GM19467 (cell line): ENCODE measurements at regions not wholly inside any gene's neighbourhood (a gene's known extent, or its start where the extent isn't known, plus 50 kb on each side); places are given as distances from the start of the nearest gene placed in this dataset.

ENCODE experiments used
- ATAC-seq: cut with Tn5 transposase; IDR thresholded peaks from one replicate; pipeline ENCODE4 v1.9.1; 2021; ENCODE audit warnings: mild to moderate bottlenecking, moderate library complexity; ENCODE audit not compliant: unreplicated experiment

GRCh38 chr20:23180451-23180921 lies 94.4 kb upstream of the CD93 start:
- no peak for ATAC-seq

DNA sequence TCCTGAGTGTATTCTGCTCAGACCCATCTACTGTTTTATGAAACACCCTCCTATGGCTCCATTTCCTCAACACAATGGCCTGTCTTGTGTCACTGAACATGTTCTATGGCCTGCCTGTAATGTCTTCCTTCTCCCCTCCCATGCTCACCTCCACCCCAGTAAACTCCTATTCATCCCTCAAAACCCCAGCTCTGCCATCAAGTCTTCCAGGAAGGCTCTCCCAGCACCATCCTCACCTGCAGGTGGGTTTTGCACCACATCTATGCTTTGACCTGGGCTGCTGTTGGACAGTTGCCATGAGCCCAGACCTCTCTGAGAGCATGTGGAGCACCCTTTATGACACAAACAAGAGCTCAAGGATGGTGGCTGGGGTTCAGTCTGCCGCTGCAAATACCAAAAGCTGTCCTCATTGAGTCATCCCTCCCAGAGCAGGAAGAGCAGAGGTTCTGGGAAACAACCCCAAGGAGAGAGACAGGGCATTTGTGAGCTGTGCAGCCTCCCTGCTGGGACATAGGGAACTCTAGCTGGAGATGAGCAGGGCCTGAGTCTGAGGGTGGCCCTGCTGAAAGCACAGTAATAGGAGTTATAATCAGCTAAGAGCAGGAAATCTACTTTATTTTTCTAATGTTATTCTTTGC lies 93.8 kb upstream of the CD93 start:
- ATAC-seq = no peak

DNA sequence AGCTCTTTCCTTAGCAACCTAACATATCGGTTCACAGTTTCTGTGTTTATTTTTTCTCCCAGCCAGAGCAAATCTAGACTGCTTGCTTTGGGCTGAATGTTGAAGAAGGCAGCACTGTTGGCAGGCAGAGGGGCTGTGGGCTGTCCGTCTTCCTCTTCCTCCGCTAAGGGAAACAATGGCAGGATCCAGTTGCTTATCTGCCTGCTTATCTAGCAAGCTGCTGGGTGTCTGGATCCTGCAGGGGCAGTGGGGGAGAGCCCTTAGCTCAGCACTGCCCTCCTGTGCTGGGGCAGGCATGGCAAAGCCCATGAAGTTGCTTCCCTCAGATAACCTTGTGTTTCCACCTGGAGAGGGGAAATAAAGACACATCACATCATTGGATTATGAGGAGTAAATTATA lies 92.7 kb upstream of the CD93 start:
- ATAC-seq = no peak

GRCh38 chr20:23174821-23175220 lies 88.7 kb upstream of the CD93 start:
- ATAC-seq = no peak

- no peak for ATAC-seq
Observed at GRCh38 chr20:23167431-23167830, 81.3 kb upstream of the CD93 start.

DNA sequence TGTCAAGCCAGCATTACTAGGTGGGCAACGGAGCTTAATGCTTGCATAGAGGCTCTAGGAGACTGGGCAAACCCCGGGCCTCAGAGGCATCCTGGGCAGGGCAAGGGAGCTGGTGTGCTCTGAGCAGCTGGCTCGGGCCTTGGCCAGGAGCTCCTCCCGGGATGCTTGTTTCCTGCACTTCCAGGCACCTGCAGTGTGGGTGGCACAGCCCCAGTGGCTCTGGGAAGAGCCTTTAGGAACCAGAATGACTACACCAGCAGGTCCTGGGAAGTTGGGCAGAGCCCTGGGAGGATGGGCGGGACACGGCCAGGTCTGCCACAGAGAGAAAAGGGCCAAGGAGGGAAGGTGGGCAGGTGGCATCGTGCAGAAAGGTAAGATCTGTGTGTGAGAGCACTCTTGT lies 80.4 kb upstream of the CD93 start:
- no peak for ATAC-seq

DNA sequence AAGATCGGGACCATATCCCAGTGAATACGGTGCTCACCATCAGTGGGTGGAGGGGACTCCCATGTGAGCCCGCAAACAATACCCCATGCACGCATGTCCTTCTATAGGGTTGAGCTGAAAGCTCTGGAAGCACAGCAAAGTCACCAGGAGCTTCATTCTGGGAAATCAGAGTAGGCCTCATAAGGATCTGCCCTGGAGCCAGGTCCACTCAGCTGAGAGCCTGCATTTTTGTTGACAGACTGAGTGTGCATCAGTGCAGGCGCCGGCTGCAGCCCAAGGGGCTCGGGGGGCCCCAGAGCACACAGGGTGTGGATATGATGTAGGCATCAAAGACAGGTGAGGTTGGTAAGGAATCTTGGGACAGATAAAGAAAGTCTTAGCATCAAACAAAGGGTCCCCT lies 79.8 kb upstream of the CD93 start:
- no peak for ATAC-seq

GRCh38 chr20:23165307-23165750 lies 79.2 kb upstream of the CD93 start:
- ATAC-seq = no peak

DNA sequence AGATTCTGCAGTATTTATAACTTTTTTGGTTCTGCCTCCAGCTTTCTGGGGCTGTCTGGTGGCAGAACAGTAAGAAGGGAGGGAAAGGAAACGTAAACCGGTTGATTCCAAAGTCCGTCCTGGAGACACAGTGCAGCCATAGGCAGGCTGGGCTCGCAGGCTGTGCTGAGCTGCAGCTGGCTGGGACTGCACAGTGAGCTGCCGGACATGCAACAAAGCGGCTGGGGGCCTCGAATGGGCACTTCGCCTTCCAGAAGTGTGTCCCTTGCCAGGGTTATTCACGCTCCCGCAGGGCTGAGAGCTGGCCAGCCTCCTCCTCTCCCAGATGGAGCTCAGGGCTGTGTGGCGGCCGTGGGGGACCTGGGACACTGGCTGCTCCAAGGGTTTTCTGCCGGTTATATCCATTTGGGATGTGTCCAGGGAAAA lies 78.1 kb upstream of the CD93 start:
- no peak for ATAC-seq

DNA sequence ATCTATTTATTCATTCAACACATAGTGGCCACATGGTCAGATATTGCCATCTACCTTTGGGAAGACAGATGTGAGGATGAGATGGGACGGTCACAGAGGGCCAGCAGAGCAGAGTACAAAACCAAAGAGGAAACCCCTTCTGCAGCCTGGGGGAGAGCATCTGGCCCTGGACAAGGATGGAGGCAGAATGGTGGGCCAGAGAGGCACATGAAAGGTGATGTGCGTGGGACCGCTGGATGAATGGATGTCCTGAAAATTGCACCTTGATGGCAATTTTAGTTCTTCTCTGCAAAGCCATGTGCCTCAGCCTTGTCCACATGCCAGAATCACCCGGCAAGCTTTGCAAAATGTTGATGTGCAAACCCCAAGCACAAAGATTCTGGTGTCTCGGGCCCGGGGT lies 77.4 kb upstream of the CD93 start:
- no peak for ATAC-seq

DNA sequence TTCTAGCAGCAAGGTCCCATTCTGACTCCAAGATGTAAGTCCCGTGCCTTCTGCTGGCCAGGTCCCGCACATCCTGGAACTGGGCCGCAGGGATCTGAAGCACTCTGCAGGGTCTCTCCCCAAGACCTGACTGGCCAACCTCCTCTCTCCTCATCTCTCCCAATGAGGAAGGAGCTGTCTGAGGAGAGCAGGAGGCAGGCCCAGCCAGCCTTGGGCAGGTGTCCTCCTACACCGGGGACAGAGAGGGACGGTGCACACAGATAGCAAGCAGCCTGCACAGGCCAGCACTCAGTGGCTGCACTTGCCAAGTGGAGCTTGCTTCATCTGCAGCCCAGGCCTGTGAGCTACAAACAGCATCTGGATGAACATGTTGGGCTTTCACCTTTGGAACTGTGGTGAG lies 76.8 kb upstream of the CD93 start:
- ATAC-seq = no peak

GRCh38 chr20:23161968-23162696 lies 76.0 kb upstream of the CD93 start:
- ATAC-seq = no peak

DNA sequence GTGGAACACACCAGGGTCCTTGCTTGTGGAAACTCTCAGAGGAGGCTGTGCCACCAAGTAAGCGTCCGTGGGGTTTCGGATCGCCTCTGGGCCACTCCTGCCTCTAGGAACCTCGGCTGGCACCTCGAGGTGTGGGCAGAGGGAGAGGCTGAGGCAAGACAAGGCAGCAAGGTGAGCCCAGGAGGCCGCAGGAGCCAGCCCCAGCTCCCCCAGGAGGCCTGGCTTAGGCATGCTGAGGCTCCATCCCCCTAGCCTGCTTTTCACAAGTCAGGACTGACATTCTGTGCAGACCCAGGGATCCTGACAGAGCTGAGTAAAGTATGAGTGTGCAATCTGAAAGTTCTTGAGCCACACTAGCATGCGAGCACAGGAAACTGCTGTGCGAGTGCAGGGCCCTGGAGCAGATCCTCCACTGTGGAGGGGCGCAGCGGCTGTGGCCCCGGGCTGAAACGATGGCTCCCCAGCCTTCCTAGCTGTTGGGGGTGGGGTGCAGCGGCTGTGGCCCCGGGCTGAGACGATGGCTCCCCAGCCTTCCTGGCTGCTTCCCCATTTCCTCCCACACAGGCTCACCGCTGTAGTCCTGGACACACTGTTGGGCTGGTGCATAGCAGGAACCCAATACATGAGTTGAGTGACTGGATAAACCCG lies 75.2 kb upstream of the CD93 start:
- no peak for ATAC-seq

DNA sequence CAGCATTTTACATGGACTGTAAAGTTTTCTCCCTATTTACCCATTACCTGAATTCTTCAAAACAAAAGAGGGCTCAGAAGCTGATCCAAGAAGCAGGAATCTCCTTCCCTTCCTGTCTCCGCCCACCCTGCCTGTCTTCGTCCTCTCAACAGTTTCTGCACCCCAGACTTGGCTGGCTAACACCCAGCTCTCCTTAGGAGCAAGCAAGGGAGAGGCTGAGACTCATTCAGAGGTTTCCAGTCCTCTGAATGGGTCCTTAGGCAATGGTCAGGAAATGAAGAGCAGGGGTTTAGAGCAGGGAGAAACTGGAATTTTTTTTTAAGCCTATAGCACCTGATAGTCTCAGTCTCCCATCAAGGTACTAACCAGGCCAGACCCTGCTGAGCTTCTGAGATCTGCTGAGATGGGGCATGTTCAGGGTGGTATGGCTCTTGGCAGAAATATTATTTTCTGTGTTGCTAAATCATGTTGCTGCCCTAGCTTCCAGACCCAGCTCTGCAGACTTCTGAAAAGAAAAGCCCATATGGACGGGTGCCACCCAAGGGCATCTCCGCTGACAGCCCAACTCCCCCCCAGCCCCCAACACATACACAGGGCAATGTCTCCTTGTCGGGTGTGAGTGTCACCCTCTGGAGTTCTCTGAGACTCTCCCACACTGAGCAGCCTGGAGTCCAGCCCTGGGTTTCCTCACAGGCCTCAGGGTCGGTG lies 74.6 kb upstream of the CD93 start:
- no peak for ATAC-seq

GRCh38 chr20:23159947-23160318 lies 73.8 kb upstream of the CD93 start:
- ATAC-seq = no peak

- ATAC-seq = no peak
Observed at GRCh38 chr20:23159256-23159946, 73.3 kb upstream of the CD93 start.

DNA sequence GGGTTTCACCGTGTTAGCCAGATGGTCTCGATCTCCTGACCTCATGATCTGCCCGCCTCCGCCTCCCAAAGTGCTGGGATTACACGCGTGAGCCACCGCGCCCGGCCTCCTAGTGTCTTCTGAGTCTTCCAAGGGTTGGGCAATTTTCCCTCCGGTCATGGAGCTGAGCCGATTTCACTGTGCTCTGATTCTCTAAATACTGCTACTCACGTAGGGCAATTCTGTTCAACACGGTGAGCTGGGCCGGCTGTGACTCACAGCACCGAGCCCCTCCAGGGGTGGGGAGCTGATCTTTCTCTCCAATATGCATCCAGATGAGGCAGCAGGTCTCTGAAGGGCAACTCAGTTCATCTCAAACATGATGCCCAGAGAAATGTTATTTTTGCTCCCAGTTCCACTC lies 71.6 kb upstream of the CD93 start:
- ATAC-seq = no peak

DNA sequence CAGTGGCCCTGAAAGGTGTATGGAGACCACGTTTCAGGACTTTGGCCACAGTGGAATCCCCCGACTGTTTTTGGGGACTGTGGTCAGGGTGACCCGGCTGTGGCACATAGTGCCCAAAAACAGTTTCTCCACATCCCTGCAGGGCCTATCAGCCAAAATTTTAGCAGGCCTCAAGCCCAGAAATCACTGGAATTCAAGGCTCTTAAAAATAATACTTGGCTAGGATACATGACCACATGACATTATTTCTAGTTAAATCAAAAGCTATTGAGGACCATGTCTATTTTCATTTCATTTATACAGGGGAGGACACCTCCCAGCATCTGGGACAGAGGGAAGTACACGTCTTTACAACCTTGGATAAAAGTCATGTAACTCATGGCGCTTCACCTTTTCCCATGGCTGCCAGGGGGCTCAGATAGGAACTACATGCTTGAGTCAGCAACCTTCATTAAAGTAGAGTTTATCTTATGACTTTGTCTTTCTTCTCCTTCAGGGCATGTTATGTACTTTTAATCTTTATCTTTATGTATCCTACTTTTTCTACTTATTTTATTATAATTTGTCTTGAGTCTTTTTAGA lies 70.8 kb upstream of the CD93 start:
- no peak for ATAC-seq

DNA sequence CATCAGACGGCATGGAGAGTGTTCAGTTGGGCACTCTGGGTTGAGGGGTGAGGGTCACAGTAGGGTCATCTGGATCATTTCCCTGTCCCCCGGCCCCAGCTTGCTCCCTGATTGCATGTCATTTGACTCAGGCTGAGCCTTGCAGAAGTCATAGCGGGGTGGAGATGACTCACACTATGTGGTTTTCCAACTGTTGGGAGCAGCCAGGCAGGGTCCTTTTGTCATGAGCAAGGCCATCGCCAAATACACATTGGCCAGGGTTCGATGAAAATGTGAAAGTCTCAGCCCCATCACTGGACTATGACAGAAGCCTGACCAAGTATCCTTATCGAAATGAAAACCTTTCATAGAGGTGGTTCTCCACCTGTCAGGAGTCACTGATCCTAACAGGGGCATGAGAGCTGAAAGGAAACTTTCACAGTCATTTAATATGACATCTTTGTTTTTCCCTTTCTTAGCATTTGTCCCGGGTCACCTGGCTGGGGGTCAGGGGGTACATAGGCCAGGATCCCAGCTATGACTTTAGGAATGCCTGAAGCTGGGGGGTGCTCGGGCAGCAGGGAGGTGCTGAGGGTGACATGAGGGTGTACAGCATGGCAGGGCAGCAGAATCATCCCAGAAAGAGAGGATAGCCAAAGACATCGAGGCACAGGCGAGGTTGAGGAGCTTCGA lies 70.2 kb upstream of the CD93 start:
- no peak for ATAC-seq

GRCh38 chr20:23155141-23155590 lies 69.0 kb upstream of the CD93 start:
- no peak for ATAC-seq
